ENCODE measurements at regions not wholly inside any gene's neighbourhood (a gene's known extent, or its start where the extent isn't known, plus 50 kb on each side); places are given as distances from the start of the nearest gene placed in this dataset.
"Not testable (repeated sequence)": the region's sequence is repeated elsewhere in the genome, so short reads cannot be mapped to it uniquely, and the experiment has no call there.

- FAIRE-seq, result no peak
Measured at GRCh38 chr6:74570044-74570443, 635.8 kb downstream of the COL12A1 start.

- no peak for FAIRE-seq
Measured at GRCh38 chr6:74568861-74569260, 637.0 kb downstream of the COL12A1 start.

GRCh38 chr6:74567923-74568290 lies 637.9 kb downstream of the COL12A1 start:
- not testable (repeated sequence) for FAIRE-seq

- no peak for FAIRE-seq
Measured at GRCh38 chr6:74567281-74567922, 638.5 kb downstream of the COL12A1 start.

GRCh38 chr6:74557236-74557635 lies 648.6 kb downstream of the COL12A1 start:
- no peak for FAIRE-seq

- no peak for FAIRE-seq
Measured at GRCh38 chr6:74554041-74554440, 651.8 kb downstream of the COL12A1 start.

GRCh38 chr6:74551896-74552295 lies 654.0 kb downstream of the COL12A1 start:
- no peak for FAIRE-seq

- FAIRE-seq, result no peak
Measured at GRCh38 chr6:74550821-74551220, 655.0 kb downstream of the COL12A1 start.

GRCh38 chr6:74549746-74550145 lies 656.1 kb downstream of the COL12A1 start:
- FAIRE-seq, result no peak

- no peak for FAIRE-seq
Measured at GRCh38 chr6:74534465-74535211, 671.2 kb downstream of the COL12A1 start.

GRCh38 chr6:74519163-74519562 lies 686.7 kb downstream of the COL12A1 start:
- FAIRE-seq, result no peak

GRCh38 chr6:74518035-74518434 lies 687.8 kb downstream of the COL12A1 start:
- no peak for FAIRE-seq

- no peak for FAIRE-seq
Measured at GRCh38 chr6:74510878-74511277, 695.0 kb downstream of the COL12A1 start.

GRCh38 chr6:74507649-74508048 lies 698.2 kb downstream of the COL12A1 start:
- no peak for FAIRE-seq

GRCh38 chr6:74505391-74505790 lies 700.5 kb downstream of the COL12A1 start:
- FAIRE-seq, result no peak

GRCh38 chr6:74504941-74505340 lies 700.9 kb downstream of the COL12A1 start:
- no peak for FAIRE-seq

- no peak for FAIRE-seq
Measured at GRCh38 chr6:74492587-74492986, 713.3 kb downstream of the COL12A1 start.

- FAIRE-seq, result no peak
Measured at GRCh38 chr6:74491844-74492374, 713.9 kb downstream of the COL12A1 start.

- FAIRE-seq, result not testable (repeated sequence)
Measured at GRCh38 chr6:74488726-74489125, 717.1 kb downstream of the COL12A1 start.

- no peak for FAIRE-seq
Measured at GRCh38 chr6:74482180-74482579, 723.7 kb downstream of the COL12A1 start.

GRCh38 chr6:74480561-74480960 lies 725.3 kb downstream of the COL12A1 start:
- FAIRE-seq, result no peak

- FAIRE-seq, result no peak
Measured at GRCh38 chr6:74479960-74480359, 725.9 kb downstream of the COL12A1 start.

- no peak for FAIRE-seq
Measured at GRCh38 chr6:74479420-74479819, 726.4 kb downstream of the COL12A1 start.

- not testable (repeated sequence) for FAIRE-seq
Measured at GRCh38 chr6:74474046-74474445, 731.8 kb downstream of the COL12A1 start.

Data from G401.6 (cell line).